CD4-positive, alpha-beta T cell treated with Interleukin-6 at 100 ng/mL for 8 hours (primary cell): ENCODE measurements at regions not wholly inside any gene's neighbourhood (a gene's known extent, or its start where the extent isn't known, plus 50 kb on each side); places are given as distances from the start of the nearest gene placed in this dataset.

ENCODE experiments used
- DNase-seq: peaks from one replicate; pipeline ENCODE4 v3.0.0-alpha.2; 2020; ENCODE audit warnings: mixed read lengths, low spot score

DNA sequence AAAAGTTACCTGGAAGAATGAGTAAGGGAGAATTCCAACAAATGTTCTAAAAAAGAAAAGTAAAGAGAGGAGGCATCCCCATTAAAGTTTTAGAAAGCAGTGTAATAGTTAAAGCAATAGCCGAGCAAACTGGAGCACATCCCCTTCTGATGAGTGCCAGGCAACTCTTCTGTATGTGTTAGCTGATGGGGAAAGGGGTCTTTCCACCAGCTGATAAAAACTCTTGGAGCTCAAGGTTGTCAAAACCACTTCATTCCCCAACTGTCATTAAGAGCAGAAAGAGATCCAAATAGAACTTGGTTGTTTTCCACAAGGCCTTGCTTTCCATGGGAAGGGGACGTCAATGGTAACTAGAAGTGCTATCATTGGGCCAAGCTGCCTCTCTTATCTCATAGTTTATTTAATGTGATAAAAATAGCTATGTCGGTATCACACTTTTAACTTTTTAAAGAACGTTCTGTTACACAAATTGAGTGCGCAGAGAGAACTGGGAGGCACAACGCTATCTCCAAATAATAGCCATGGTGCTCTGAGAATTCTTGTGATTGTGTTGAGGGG, 116.9 kb downstream of the POLR2M start:
- no peak for DNase-seq

DNA sequence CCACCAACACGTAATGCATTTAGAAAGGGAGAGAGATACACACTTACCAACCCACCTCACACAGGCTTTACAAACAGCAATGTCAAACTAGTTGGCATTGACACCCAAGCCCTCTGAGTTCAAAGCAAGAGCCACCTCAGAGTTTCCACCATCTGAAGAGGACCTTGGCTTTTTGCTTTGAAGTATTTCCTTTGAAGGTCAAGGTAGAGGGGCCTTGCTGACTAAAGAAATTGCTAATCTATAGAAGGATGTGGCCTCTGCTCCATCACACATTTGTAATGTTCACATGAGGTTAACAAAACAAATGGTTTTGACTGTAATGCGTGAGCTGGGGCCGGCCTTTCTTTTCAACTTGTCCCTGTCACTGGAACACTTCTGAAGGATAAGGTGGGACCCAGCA, 117.7 kb downstream of the POLR2M start:
- no peak for DNase-seq

DNA sequence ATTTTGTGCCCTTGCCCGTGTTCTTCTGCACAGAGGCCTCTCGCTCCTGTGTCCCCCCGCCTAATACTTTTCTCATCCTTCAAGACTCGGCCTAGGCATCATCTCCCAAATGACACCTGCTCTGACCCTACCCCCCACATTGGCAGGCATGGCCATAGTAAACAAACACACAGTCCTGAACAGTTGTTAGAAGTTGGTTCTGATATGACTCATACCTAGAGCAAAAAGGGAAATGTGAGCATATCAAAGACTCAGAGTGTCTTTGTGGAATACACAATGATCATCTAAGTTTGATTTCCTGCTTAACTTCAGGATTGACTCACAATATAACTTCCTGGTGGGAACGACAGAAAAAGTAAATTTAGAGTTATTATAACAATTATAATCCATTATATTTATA, 120.5 kb downstream of the POLR2M start:
- DNase-seq = no peak

DNA sequence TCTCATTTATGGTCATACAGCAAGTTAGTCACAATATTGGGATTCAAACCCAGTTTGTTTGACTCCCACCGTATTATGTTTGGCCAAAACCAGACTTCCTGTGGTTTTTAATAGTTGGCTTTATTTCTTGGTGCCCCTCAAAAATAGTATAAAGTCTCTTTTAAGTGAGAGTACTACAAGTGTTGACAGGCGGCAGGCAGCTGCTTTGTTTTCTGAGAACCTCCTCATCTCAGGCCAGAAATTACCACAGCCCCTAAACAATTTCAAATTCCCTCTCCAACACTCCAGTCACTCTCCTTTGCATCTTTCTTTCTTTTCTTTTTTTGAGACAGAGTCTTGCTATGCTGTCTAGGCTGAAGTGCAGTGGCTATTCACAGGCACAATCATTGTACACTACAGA, 121.5 kb downstream of the POLR2M start:
- no peak for DNase-seq

DNA sequence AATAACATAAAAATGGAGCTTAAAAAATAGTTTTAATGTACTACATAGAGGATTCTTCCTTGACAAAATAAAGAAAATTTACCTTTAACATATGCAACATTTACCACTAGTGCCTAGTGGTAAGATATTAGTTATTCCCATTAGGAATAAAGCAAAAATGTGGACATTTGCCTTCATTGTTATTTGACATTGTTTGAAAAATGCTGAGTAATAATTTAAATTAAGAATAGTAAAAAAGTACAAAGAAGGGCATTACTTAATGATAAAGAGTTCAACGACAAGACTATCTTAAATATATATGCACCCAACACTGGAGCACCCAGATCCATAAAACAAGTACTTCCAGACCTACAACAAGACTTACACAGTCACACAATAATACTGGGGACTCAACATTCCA, 125.7 kb downstream of the POLR2M start:
- no peak for DNase-seq

DNA sequence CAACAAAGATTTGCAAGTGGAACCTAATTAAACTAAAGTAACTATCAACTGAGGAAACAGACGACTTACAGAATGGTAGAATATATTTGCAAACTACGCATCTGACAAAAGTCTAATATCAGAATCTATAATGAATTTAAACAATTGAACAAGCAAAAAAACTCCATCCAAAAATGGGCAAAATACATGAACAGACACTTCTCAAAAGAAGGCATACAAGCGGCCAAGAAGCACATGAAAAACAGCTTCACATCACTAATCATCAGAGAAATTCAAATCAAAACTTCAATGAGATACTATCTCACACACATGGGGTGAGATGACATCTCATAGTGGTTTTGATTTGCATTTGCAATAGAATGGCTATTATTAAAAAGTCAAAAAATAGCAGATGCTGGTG, 128.6 kb downstream of the POLR2M start:
- DNase-seq = no peak

DNA sequence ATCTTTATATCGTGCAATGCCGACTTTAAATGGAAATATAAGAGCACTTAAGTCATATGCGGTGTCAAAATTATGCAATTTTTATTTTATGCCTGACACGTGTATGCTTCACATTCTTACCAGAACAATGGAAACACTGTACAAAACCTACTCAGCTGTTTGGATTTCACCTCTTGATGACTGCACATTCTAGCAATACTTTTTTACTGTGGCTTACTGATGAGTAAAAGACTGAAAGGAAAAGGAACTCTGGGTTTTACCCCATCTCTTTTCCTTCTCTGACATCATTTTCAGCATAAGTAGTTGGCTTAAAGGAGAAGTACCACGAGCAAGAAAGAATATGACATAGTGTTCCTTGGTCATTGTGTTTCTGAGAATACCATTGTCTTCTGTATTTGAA, 142.8 kb downstream of the POLR2M start:
- no peak for DNase-seq

DNA sequence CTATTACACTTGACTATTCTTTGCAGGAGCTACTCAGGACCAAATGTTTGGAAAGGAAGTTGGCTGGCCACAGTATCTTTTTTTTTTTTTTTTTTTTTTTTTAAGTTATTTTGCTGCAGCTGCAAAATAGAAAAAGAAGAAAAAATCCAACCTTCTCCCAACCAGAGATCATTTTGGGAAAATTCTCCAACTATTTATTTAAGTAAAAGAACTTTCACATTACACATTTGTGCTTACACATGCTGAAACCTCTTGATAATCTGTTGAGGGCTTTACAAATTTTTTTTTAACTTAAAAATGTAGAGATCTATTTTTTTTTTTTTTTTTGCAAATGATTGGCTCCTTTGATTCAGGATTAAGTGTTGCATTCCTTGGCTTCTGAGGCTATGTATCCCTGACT, 148.0 kb downstream of the POLR2M start:
- DNase-seq = no peak

DNA sequence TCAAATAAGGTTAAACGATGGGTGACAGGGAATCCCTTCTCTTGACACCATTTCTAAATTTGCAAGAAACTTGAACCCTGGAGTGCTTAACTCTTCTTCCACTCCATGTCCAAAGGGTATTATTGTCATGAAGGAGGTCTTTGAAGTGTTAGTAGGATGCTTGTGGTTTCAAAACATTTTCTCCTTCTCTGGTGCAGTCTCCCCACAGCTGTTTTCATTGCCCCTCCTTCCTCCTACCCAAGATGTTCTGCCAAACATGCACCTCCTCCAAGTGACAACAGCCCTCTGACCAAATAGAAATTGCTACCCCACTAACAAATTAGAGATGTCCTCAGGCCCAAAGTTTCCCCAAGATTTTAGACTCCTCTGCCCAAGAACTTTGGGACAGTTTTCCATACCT, 151.4 kb downstream of the POLR2M start:
- DNase-seq = no peak

DNA sequence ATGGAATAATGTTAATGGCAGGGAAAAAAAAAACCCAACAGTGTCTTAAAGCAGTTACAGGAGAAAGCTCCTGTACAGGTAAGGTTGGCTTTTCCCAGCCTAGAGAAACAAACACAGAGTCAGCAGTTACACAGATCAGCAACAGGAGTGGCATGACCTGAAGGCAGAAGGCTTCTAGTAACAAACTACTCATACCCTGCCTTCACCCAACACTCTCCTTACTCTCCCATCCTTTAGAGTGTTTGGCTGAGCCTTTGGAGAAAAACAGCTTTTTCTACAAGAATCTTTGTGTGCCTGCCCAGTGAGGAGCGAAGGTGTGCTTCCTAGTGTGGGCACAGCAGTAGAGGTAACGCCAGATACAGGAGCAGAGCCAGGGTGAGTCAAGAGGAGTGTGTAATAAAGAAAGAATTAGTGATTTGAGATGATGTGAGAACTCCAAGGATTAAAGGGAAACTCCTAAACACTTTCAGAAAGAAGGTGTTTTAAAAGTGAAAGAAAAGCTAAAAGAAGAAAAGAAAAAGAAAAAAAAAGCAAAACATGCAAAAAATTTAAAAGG, 152.7 kb downstream of the POLR2M start:
- DNase-seq = no peak

DNA sequence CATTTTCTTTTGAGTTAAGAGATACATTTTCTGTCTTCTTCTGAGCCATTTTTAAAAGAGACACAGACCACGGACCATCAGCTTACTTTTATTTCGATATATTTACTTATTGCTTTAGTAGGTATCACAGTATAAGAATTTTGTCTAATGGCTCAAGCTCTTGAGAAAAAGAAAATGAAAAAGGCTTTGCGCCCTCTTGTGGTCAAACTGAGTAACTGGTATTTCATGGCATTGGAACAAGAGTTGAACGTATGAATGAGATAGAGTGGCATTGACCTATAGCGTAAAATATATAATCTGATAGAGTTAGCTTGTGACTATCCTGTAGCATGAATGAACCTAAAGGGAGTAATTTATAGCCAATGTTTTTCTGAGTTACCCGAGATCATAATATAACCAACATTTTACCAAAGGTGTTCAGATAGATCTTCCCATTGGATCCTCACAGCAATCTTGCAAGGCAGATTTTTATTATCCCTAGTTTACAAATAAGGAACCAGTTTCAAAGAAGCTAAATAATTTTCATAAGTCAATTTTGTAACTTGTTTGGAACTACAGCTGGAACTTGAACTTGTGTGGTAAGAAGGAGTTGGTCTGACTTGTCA, 154.6 kb downstream of the POLR2M start:
- peak; percentile 44 for DNase-seq

DNA sequence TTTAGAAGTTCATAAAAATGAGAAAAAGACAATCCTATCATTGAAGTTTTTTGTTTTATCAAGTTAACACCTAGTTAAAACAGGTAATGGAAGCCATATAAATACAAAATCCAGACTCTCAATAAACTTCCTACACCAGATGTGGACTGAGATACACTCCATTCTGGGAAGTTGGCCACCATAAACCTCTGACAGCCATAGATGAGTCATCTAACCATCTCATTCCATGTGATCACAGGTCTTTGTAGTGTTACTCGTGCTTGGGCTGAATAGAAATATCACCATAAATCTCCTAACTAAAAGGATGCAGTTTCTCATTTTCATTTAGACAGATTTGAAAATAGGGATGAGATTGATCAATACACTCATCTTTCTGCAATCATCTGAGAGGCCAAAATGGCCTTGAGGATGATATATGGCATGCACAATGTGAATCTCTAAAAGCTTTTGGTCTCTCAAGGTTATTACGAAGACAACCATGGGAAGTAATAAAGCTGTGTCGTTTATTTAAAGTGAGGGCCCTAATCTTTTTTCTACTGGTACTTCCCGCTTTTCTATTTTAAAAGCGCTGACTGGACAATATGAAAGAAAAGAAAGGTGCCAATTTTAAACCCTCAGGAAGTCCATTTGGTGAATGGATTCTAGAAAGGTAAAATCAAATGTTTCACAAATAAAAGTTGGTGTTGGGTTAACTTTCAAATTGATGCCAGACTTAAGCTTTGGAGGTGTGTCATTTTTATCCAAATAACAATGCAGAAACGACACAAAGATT, 155.5 kb downstream of the POLR2M start:
- DNase-seq = no peak

DNA sequence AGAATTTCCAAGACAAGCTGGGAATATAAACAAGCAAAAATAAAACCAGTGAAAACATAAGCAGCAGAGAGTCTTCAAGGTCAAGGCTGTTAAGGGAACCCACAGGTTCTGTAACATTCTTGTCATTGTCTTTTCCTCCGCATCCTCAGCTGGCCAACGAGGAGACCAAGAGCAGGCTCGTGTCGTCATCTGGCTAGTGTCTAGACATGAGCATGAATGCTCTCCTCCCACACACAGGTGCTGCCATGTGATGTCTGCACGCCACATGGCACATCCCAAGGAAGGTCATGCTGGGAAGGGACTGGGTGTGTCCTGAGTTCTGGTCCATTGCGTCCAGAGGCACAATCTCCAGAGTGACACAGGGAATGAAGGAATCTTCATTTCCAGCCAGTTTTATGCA, 156.2 kb downstream of the POLR2M start:
- no peak for DNase-seq

DNA sequence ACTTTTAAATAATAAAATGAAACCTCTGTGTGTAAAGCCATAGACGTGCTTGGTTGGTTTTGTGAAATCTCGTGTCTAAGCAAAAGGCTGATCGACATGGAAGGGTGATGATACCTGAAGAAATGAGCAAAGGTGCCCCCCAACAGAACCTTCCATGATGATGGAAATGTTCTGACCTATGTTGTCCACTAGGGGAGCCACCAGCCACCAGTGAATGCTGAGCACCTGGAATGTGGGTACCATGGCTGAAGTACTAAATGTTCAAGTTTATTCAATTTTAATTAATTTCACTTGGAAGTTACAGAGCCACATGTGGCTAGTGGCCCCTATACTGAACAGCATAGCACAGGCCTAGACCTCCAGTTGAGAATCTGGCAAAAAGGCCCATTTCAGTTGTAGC, 158.8 kb downstream of the POLR2M start:
- no peak for DNase-seq

DNA sequence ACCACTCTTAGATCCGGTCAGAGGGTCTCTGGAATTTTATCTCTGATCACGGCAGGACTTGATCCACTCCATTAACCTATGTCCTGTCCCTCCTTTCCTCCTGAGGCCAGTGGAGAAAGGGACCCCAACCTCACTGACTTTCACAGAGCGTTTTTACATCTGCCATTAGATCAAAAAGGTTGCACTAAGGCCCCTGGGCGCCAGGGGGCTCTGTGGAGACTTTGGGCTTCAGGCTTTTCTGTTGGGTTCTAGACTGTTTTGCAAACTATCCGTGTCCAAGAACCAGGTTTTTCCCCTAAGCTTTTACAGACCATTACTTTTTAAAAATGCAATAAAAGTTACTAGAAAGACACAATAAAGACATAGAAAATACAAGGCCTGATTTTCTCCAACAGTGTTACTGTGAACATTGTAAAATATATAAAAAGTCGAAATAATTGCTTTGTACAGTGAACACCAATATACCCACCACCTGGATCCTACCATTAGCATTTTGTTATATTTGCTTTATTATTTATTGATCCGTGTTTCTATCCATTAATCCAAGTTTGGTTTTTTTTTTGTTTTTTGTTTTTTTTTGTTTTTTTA, 159.7 kb downstream of the POLR2M start:
- DNase-seq = peak; percentile 15

DNA sequence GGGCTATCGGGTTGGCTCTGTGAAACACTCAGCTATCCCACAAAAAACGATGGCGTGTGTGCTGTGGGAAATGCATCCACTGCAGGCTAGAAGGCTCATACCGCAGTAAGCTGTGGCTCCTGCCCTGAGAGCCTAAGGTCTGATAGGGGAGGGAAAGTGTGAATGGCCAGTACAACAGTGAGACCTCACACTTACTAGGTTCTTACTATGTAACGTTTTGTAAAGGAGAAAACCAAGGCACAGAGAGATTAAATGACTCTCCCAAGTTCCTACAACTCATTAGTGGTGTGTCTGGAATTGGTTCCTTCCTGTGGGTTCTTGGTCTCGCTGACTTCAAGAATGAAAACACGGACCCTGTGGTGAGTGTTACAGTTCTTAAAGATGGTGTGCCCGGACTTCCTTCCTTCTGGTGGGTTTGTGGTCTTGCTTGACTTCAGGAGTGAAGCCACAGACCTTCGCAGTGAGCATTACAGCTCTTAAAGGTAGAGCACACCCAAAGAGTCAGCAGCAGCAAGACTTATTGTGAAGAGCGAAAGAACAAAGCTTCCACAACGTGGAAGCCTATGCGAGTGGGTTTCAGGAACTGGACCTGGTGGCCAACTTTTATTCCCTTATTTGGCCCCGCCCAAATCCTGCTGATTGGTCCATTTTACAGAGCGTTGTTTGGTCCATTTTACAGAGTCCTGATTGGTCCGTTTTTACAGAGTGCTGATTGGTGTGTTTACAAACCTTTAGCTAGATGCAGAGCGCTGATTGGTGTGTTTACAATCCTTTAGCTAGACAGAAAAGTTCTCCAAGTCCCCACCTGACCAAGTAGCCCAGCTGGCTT, 161.7 kb downstream of the POLR2M start:
- DNase-seq = no peak

DNA sequence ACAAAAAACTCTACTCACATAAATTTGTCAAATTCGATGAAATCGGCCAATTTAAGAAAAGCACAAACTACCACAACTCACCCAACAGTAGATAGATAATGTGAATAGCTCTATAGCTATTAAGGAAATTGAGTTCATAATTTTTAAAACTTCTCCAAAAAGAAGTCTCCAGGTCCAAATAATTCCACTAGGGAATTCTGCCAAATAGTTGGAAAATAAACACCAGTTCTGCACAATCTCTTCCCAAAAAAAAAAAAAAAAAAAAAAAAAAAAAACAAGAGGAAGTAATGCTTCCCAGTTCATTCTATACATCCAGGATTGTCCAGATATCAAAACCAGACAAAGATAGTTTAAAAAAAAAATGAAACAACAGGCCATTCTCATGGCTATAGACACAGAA, 164.2 kb downstream of the POLR2M start:
- DNase-seq = no peak

DNA sequence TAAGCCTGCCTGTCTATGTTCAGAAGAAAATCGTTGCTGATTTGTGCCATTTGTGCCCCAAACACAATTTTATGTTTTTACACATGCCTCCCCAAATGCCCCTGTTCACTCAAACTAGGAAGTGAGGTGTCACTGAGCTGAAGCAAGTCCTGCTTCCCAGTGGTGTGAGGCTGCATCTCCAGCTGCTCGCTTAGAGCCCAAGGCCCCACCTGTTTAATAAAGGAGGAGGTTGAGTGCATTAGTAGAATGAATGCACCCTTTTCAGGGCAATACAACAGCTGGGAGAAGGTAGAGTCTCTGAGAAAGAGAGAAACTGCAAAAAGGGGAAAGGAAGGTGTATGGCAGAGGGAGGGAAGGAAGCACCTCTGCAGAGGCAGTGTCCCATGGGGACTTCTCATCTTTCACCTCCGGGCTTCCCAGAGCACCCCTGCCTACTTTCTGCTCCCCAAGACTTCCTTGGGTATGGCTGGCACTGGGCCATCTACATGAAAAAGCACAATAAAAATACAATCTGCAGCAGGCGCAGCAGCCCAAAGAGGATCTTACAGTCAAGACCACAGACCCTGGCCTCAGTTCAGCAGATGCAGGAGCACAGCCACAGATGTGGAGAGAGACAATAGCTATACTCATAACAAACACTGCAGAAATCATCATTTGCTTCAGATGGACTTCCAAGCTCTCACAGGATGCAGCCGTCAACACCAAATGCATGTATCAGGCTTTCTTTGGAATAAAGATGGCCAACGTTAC, 165.9 kb downstream of the POLR2M start:
- DNase-seq = no peak

DNA sequence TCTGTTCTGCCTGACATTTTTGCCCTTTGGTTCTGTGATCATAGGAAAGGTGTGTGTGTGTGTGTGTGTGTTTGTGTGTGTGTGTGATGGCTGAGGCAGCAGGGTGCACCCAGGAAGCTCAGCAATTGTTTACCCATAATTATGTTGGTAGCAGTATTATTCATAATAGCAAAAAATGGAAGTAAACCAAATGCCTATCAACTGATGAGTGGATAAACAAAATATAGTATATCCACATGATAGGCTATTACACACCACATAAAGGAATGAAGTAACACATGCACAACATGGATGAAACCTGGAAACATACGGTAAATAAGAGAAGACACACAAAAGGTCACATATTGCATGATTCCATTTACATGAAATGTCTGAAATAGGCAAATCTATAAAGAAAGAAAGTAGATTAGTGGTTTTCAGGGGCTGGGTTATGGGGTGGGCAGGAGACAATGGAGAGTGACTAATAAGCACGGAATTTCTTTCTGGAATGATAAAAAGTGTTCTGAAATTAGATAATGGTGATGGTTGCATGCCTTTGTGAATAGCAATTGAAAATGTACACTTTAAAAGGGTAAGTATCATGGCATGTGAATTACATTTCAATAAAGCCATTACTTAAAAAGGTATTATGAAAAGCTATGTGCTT, 167.2 kb downstream of the POLR2M start:
- DNase-seq = no peak

DNA sequence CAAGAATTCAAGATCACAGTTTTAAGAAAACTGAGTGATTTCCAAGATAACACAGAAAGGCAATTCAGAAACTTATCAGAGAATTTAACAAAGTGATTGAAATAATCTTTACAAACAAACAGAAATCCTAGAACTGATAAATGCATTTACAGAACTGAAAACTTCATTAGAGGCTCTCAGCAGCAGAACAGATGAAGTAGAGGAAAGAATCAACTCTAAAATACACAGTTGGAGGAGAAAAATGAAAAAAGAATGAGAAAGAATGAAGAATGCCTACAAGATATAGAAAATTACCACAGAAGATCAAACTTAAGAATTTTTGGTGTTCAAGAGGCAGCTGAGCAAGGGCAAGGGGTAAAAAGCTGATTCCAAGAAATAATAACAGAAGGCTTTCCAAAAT, 168.8 kb downstream of the POLR2M start:
- DNase-seq = no peak

DNA sequence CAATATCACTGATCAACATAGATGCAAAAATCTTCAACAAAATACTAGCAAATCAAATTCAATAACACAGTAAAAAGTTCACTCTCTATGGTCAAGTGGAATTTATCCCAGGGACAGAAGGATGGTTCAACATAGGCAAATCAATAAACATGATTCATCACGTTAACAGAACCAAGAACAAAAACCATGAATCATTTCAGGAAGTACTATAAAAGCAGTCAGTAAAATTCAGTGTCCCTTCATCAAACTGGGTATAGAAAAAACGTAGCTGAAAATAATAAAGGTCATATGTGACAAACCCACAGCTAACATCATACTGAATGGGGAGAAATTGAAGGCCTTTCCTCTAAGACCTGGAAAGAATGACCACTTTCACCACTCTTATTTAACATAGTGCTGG, 172.1 kb downstream of the POLR2M start:
- no peak for DNase-seq
